GM21825 (cell line): ENCODE measurements at regions not wholly inside any gene's neighbourhood (a gene's known extent, or its start where the extent isn't known, plus 50 kb on each side); places are given as distances from the start of the nearest gene placed in this dataset.
"Not testable (repeated sequence)": the region's sequence is repeated elsewhere in the genome, so short reads cannot be mapped to it uniquely, and the experiment has no call there.

Source experiments
- ATAC-seq: cut with Tn5 transposase; IDR thresholded peaks from one replicate; pipeline ENCODE4 v1.9.1; 2021; ENCODE audit warnings: mild to moderate bottlenecking, moderate library complexity; ENCODE audit not compliant: unreplicated experiment

DNA sequence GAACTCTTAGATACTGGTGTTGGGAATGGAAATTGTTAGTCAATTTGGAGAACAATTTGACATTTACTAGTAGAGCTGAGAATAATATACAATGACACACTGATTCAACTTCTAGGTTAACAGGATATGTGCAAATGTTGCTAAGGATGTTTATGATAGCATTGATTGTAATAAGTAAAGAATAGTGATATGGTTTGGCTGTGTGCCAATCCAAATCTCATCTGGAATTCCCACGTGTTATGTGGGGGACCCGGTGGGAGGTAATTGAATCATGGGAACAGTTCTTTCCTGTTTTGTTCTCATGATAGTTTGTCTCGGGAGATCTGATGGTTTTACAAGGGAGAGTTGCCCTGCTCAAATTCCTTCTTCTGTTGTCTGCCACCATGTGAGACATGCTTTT, 302.4 kb upstream of the TMPRSS15 start:
- no peak for ATAC-seq

DNA sequence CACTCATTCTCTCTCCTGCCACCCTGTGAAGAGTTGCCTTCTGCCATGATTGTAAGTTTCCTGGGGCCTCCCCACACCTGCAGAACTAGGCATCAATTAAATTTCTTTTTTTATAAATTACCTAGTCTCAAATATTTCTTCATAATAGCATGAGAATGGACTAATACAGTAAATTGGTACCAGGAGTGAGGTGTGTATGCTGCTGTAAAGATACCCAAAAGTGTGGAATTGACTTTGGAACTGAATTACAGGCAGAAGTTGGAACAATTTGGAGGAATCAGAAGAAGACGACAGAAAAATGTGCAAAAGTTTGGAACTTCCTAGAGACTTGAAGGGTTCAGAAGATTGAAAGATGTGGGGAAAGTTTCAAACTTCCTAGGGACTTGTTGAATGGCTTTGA, 308.1 kb upstream of the TMPRSS15 start:
- no peak for ATAC-seq

DNA sequence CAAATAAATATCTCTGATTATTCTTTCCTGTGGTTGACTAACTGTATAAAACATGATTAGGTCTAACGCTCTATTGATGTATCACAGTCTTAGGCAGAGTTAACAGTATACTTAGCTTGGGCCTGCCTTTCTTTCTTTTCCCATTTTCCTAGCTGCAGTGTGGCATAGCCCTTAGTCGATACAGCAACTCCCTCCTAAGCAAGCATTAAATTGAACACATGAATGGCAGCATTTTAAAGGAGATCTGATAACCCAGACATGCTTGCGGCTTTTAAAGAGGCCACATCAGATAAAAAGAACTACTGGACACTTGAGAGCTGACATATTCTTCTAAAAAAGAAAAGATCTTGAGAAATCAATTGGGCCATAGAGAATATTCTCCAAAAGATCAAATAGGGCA, 312.0 kb upstream of the TMPRSS15 start:
- no peak for ATAC-seq

GRCh38 chr21:18716578-18717138, 313.1 kb upstream of the TMPRSS15 start:
- no peak for ATAC-seq

DNA sequence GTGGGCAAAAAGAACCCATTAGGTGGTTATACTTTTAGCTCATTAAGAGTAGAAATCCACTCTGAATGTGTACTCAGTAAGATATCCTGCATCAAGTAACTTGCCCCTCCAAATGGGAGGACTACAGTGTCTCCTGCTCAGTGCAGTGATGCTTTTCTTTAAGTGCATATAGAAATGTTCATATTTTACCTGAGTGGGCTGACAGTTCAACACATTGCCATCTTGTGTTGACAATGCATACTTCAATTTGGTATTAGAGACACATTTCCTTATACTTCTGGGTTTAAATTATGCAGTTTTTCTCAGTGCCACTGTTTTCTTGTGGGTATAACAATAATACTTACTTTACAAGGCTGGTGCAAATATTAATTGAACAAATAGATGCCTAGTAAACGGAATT, 318.6 kb upstream of the TMPRSS15 start:
- ATAC-seq, result no peak

GRCh38 chr21:18723171-18723570, 319.6 kb upstream of the TMPRSS15 start:
- no peak for ATAC-seq

DNA sequence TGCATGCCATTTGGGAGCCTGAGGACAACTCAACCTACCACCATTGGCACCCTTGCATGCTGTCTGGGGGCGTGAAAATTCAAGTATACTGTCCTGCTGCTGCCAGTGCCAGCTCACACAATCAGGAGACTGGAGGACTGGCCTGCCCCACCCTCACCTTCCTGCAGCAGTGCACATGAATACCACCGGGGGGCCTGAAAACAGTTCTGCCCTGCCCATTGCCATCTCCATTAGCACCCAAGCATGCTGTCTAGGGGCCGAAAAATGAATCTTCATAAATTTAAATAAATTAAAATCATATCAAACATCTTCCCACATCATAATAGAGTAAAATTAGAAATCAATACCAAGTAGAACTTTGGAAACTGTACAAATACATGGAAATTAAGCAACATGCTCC, 322.1 kb upstream of the TMPRSS15 start:
- ATAC-seq, result no peak

DNA sequence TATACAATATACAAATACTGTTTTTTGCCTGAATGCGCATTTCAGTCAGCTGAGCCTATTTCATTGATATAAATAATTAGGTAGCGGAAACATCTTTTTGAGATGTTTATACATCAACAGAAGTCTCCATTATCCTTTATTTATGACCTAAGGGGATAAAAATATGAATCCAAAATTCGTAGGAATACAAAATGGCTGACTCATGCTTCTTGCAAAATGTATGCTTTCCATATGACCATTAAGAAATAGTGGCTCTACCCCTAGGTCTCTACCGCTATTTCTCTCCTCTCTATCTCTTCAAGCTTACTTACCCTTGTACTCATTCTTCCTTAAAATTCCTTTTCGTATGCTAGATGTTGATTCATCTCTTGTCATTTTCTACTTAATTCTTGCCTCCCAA, 338.4 kb upstream of the TMPRSS15 start:
- ATAC-seq, result no peak

DNA sequence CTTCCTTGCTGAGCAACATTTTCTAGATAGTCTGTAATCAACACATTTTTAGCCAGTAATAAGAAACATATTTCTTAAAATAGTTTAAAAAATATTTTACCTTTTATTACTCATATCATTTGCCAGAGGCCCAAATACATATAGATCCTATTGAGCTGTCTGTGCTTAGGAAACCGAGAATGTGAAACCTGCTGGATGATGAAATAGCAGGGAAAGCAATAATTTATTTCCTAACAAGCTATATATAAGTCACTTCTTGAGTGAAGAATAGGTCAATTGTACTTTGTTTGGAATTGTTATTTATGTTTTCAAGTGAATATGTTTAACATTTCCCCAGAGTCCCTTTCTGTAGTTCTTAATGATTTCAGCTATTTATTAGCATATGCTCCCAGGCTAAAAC, 339.9 kb upstream of the TMPRSS15 start:
- no peak for ATAC-seq

DNA sequence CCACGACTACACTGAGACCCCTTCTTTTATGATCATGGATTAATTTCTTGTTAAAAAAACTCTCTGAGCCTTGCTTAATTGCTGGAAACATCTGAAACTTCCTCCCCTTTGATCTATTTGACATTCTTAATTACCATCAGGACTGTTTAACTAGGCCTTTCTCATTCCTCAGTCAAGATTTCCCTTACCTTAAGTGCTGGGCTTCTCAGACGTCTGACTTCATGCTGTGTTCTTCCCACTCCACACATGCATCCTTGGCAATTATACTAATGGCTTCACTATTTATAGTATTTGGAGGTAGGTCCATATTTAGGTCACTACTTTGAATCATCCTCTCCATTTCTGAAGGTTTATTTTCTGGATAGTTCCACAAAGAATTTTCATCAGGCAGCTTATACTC, 341.3 kb upstream of the TMPRSS15 start:
- ATAC-seq, result no peak

GRCh38 chr21:18752894-18753293, 349.3 kb upstream of the TMPRSS15 start:
- not testable (repeated sequence) for ATAC-seq

DNA sequence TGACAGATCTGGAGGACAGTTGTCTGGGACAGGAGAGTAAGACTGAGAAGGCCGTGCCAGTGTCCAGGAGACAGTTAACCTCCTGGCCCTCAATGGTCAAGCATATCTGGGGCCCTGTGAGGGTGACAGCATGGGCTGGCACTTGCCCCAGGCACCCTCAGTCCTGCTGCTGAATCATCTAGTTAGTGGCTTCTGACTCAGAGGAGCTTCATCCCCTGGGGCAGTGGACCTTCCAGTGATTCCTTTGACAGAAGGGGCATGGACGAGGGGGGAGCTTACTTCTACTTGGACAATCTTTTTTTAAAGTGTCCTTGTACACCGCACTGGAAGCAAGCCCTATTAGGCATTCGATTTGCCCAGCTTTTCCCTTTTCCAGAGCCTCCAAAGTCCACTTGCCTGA, 352.7 kb upstream of the TMPRSS15 start:
- not testable (repeated sequence) for ATAC-seq

GRCh38 chr21:18759267-18759666, 355.7 kb upstream of the TMPRSS15 start:
- ATAC-seq, result no peak

DNA sequence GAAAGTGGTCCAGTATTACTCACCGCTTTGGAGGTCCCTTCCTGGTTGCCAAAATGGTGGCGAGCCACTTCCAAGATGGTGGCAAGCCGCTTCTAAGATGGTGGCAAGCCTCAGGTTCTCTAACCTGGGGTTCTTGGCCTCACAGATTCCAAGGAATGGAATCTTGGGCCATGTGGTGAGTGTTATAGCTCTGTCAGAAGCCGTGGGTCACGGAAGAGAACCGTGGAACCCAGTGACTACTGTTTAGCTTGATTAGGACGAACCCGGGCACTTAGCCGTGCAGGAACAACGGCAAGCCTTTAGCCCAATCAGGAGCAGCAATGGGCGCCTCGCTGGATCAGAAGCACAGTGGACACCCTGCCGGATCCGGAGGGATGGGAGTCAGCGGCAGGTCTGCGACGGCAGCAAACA, 356.2 kb upstream of the TMPRSS15 start:
- ATAC-seq, result no peak

- no peak for ATAC-seq
These were observed 356.7 kb upstream of the TMPRSS15 start for GRCh38 chr21:18760247-18760646.

DNA sequence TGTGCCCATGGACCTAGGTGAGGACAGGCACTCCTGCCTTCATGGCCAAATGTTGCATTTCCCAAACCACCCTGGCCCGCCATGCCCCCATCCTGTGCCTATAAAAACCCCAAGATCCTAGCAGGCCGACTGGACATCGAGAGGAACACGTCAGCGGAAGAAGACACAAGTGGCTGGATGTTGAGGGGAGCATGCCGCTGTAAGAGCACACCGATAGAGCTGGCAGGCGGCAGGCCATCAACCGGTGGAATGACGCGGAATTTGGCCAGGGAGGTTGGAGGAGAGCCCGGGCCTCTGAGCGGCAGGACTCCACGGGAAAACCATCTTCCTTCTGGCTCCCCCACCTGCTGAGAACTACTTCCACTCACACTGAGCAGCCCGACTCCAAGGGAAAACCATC, 361.1 kb upstream of the TMPRSS15 start:
- ATAC-seq, result no peak

GRCh38 chr21:18769599-18769998, 366.0 kb upstream of the TMPRSS15 start:
- ATAC-seq, result no peak

DNA sequence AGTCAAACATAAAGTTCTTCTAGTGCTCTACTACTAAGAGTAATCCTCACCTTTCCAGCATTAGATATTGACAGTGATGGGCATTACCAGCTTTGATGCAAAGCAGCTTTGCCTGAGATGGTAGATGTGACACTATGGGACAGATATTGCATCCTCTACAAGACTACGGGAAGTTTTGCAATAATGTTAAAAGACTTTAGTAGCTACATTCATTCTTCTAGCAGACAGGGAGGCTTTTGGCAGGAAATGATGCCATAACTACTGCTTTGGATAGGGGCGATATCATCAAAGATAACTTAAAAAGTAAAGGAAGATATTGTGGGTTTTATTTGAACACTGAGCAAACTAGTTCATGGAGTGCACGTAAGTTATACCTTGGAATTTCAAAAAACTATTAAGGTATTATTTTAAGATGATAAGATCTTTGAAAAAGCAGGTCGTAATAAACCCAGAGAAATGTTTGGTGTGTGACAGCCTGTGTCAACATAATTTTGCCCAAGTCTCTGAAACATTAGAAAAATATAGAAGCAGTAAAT, 368.3 kb upstream of the TMPRSS15 start:
- ATAC-seq, result no peak

DNA sequence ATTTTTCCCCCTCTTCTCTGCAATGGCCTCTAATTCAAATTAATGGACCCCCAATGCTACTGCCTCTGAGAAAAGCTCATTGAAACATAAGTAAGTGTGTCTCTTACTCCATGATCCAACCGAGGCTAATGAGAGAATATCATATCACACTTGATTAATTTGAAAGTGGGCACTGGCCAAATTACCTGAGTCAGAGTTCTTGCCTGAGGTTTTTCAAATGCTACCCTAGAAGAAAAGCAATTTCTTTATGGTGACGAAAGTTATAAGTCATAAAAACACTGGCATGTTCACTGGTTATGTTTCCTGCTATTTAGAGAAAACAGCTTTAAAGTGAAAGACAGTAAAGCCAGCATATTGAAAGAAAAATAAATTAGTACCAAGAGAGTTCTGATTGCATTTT, 368.8 kb upstream of the TMPRSS15 start:
- no peak for ATAC-seq

DNA sequence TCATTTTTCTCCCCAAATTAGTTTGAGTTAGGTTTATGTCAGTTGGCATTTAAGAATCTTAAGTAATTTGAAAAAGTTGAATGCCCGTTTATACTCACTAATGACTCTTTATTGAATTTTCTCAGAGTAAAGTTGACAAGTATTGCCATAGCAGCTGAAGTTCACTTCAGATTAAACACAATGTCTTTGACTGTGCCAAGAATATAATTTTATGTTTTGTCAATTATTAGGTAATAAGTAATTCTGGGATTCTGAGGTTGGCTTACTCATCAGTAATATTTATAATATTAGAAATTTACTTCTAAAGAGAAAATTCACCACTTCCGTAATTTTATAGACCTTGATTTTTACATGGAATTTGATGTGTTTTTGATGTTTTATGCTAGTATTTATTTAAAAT, 369.3 kb upstream of the TMPRSS15 start:
- no peak for ATAC-seq

DNA sequence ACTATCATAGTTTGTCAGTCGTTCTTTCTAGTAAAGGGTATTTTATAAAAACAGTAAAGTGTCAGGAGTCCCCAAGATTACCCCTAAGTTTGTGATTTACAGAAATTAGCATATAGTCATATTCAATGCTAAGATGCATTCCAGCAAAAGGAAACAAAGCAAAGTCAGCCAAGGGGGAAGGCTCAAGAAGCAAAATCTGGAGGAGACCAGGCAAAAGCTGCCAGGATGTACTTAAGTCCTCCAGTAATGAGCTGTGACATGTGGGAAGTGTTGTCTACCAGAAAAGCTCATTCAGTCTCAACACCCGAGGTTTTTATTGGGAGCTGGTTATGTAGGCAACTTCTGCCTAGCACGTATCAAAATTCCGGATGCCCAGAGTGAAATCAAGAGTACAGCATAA, 373.4 kb upstream of the TMPRSS15 start:
- no peak for ATAC-seq

DNA sequence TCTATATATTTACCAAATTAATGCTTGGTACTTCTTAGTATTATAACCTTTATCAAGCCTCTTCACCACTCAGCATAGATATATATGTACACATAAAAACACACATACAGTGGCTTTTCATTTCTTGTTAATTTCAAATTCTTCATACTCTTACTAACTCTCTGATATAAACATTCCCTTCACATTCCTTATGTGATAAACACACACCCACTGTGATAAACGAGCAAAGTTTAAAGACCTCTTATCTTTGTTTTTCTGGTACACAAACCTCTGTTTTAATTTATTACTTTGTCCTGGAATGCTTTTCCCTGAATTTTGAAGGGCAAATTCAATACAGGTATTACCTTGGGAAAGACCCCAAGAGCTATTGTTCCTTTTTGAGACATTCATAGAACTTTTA, 379.1 kb upstream of the TMPRSS15 start:
- ATAC-seq, result no peak

GRCh38 chr21:18801468-18801867, 397.9 kb upstream of the TMPRSS15 start:
- no peak for ATAC-seq
